T-helper 2 cell treated with Interferon-gamma antibody and Interleukin-4, amounts not matched to agents 100 ng/mL and 5 ng/mL, for 36 hours (primary cell): ENCODE measurements at regions not wholly inside any gene's neighbourhood (a gene's known extent, or its start where the extent isn't known, plus 50 kb on each side); places are given as distances from the start of the nearest gene placed in this dataset.
"Not testable (repeated sequence)": the region's sequence is repeated elsewhere in the genome, so short reads cannot be mapped to it uniquely, and the experiment has no call there.

ENCODE experiments used
- intact Hi-C: fragments of 100-400 bp; cut with micrococcal nuclease; formaldehyde crosslinking; loops from one replicate; pipeline ENCODE4 v1.15.1; 2023

GRCh38 chr9:79056041-79056440, 515.7 kb upstream of the TLE4 start:
- intact Hi-C loops, result no loop called here

GRCh38 chr9:79057576-79057975, 514.2 kb upstream of the TLE4 start:
- intact Hi-C loops, result no loop called here

GRCh38 chr9:79060766-79061165, 511.0 kb upstream of the TLE4 start:
- intact Hi-C loops, result no loop called here

GRCh38 chr9:79061752-79062616, 509.8 kb upstream of the TLE4 start:
- intact Hi-C loops, result no loop called here

- intact Hi-C loops, result no loop called here
Measured at GRCh38 chr9:79073201-79073600, 498.6 kb upstream of the TLE4 start.

GRCh38 chr9:79080536-79080935, 491.2 kb upstream of the TLE4 start:
- intact Hi-C loops, result no loop called here

- intact Hi-C loops, result no loop called here
Measured at GRCh38 chr9:79083621-79084020, 488.1 kb upstream of the TLE4 start.

GRCh38 chr9:79087133-79087532, 484.6 kb upstream of the TLE4 start:
- intact Hi-C loops, result no loop called here

GRCh38 chr9:79089054-79089560, 482.7 kb upstream of the TLE4 start:
- intact Hi-C loops, result no loop called here

- intact Hi-C loops, result not testable (repeated sequence)
Measured at GRCh38 chr9:79089851-79090250, 481.9 kb upstream of the TLE4 start.

- intact Hi-C loops, result not testable (repeated sequence)
Measured at GRCh38 chr9:79103257-79103656, 468.5 kb upstream of the TLE4 start.

GRCh38 chr9:79104216-79104615, 467.5 kb upstream of the TLE4 start:
- intact Hi-C loops, result no loop called here

- intact Hi-C loops, result no loop called here
Measured at GRCh38 chr9:79104951-79105350, 466.8 kb upstream of the TLE4 start.

- intact Hi-C loops, result no loop called here
Measured at GRCh38 chr9:79107911-79108676, 463.7 kb upstream of the TLE4 start.

GRCh38 chr9:79111653-79112052, 460.1 kb upstream of the TLE4 start:
- intact Hi-C loops, result no loop called here

- intact Hi-C loops, result no loop called here
Measured at GRCh38 chr9:79115176-79115575, 456.6 kb upstream of the TLE4 start.

GRCh38 chr9:79116041-79116440, 455.7 kb upstream of the TLE4 start:
- intact Hi-C loops, result no loop called here

- intact Hi-C loops, result no loop called here
Measured at GRCh38 chr9:79116709-79117108, 455.1 kb upstream of the TLE4 start.

GRCh38 chr9:79120533-79120932, 451.2 kb upstream of the TLE4 start:
- intact Hi-C loops, result no loop called here

- intact Hi-C loops, result no loop called here
Measured at GRCh38 chr9:79120941-79121340, 450.8 kb upstream of the TLE4 start.

- intact Hi-C loops, result no loop called here
Measured at GRCh38 chr9:79123415-79123814, 448.4 kb upstream of the TLE4 start.

- intact Hi-C loops, result no loop called here
Measured at GRCh38 chr9:79127661-79128060, 444.1 kb upstream of the TLE4 start.
